GM23248 (cell line): ENCODE measurements at regions not wholly inside any gene's neighbourhood (a gene's known extent, or its start where the extent isn't known, plus 50 kb on each side); places are given as distances from the start of the nearest gene placed in this dataset.
A peak's percentile ranks its signal among the peaks of the same experiment; 100 is the strongest.

ENCODE experiments used
- DNase-seq: peaks from one replicate; pipeline ENCODE4 v3.0.0-alpha.2; 2015
- H2AFZ ChIP-seq: fragments of 200-600 bp; sonication (generic); 2 replicates; pipeline ENCODE4 v1.6.1; 2016; ENCODE audit warnings: antibody characterized with exemption
- H3F3A ChIP-seq: fragments of 200-600 bp; sonication (generic); 2 replicates; pipeline ENCODE4 v1.6.1; 2016; ENCODE audit warnings: mild to moderate bottlenecking, antibody characterized with exemption, mixed run types; ENCODE audit not compliant: insufficient read depth
- H3K27ac ChIP-seq: fragments of 200-600 bp; sonication (generic); 2 replicates; pipeline ENCODE4 v1.5.1; 2016; ENCODE audit warnings: mild to moderate bottlenecking
- H3K27me3 ChIP-seq: fragments of 200-600 bp; sonication (generic); replicated peaks from 2 replicates; pipeline ENCODE4 v1.6.1; 2016; ENCODE audit warnings: mild to moderate bottlenecking; ENCODE audit not compliant: insufficient read depth
- H3K36me3 ChIP-seq: fragments of 200-600 bp; sonication (generic); 2 replicates; pipeline ENCODE4 v1.6.1; 2016; ENCODE audit warnings: low read depth, mild to moderate bottlenecking
- H3K4me1 ChIP-seq: fragments of 200-600 bp; sonication (generic); 2 replicates; pipeline ENCODE4 v1.6.1; 2016; ENCODE audit warnings: mild to moderate bottlenecking; ENCODE audit not compliant: insufficient read depth
- H3K4me2 ChIP-seq: fragments of 200-600 bp; sonication (generic); one replicate; pipeline ENCODE4 v1.6.1; 2016; ENCODE audit warnings: mild to moderate bottlenecking; ENCODE audit not compliant: unreplicated experiment
- H3K4me3 ChIP-seq: fragments of 200-600 bp; sonication (generic); 2 replicates; pipeline ENCODE4 v1.5.1; 2016; ENCODE audit warnings: mild to moderate bottlenecking
- H3K79me2 ChIP-seq: fragments of 200-600 bp; sonication (generic); 2 replicates; pipeline ENCODE4 v1.6.1; 2016; ENCODE audit warnings: mild to moderate bottlenecking; ENCODE audit not compliant: insufficient read depth
- H3K9ac ChIP-seq: fragments of 200-600 bp; sonication (generic); 2 replicates; pipeline ENCODE4 v1.6.1; 2016; ENCODE audit warnings: mild to moderate bottlenecking
- H3K9me2 ChIP-seq: fragments of 200-600 bp; sonication (generic); 2 replicates; pipeline ENCODE4 v1.6.1; 2016; ENCODE audit warnings: mixed run types, mild to moderate bottlenecking, moderate library complexity; ENCODE audit not compliant: insufficient read depth
- H3K9me3 ChIP-seq: fragments of 200-600 bp; sonication (generic); one replicate; pipeline ENCODE4 v1.6.1; 2017; ENCODE audit warnings: low read depth
- H4K20me1 ChIP-seq: fragments of 200-600 bp; sonication (generic); 2 replicates; pipeline ENCODE4 v1.6.0; 2016; ENCODE audit not compliant: insufficient read depth
- EZH2 ChIP-seq: fragments of 200-600 bp; sonication (generic); IDR thresholded peaks from 2 replicates; pipeline ENCODE4 v1.6.1; 2018; ENCODE audit warnings: antibody characterized with exemption, mild to moderate bottlenecking; ENCODE audit not compliant: insufficient read depth, poor library complexity, severe bottlenecking
- EZH2phosphoT487 ChIP-seq: fragments of 200-600 bp; sonication (generic); IDR thresholded peaks from 2 replicates; pipeline ENCODE4 v1.6.1; 2018; ENCODE audit warnings: antibody characterized with exemption, moderate library complexity, mild to moderate bottlenecking, low read depth; ENCODE audit not compliant: insufficient read depth
- WGBS, 2 experiments: methylation state at CpG; one replicate each; pipeline ENCODE4 v1.1.6; 2015 to 2017; ENCODE audit warnings: low lambda C conversion rate in 2 of 2, low coverage in 1 of 2; ENCODE audit errors: missing lambda C conversion rate in 2 of 2; 5-methylcytosine and 5-hydroxymethylcytosine counted together
- in situ Hi-C: fragments of 300-500 bp; cut with MboI; formaldehyde crosslinking; loops from 2 replicates; pipeline ENCODE4 v1.15.0; 2020

GRCh38 chr6:17039266-17039665 lies 62.6 kb upstream of the STMND1 start:
- H3K9ac ChIP-seq: no peak overlapping the region
- H3K4me3 ChIP-seq: no peak overlapping the region
- H3K4me2 ChIP-seq: no peak overlapping the region
- H3F3A ChIP-seq: peaks cover 21% of the 10 kb centered on the region; the same call in 1 of the 2 replicates
- no peaks in the 10 kb centered on the region for H4K20me1 ChIP-seq
- H3K27me3 ChIP-seq: no peaks in the 10 kb centered on the region
- no peaks in the 10 kb centered on the region for H3K9me2 ChIP-seq
- in situ Hi-C loops: no loop called here
- H3K4me1 ChIP-seq: peaks cover 10% of the 10 kb centered on the region
- H2AFZ ChIP-seq: no peak overlapping the region
- no peaks in the 10 kb centered on the region for H3K36me3 ChIP-seq
- H3K27ac ChIP-seq: no peak overlapping the region
- H3K9me3 ChIP-seq: no peaks in the 10 kb centered on the region
- TF ChIP-seq EZH2phosphoT487: no peak
- TF ChIP-seq EZH2: no peak
- no peaks in the 10 kb centered on the region for H3K79me2 ChIP-seq
- DNase-seq: no peak
- 93% methylated on average over 4 of the region's 4 CpGs for WGBS, 2 experiments

- H3K9me3 ChIP-seq: no peaks in the 10 kb centered on the region
- no peak overlapping the region for H3K4me3 ChIP-seq
- 5 to 7% methylated on average over 2 of the region's 2 CpGs for WGBS, 2 experiments
- H4K20me1 ChIP-seq: no peaks in the 10 kb centered on the region
- in situ Hi-C loops: no loop called here
- no peaks in the 10 kb centered on the region for H3K9me2 ChIP-seq
- H3K9ac ChIP-seq: no peak overlapping the region
- peaks cover 15% of the 10 kb centered on the region for H3K4me1 ChIP-seq
- H2AFZ ChIP-seq: no peak overlapping the region
- H3K4me2 ChIP-seq: peak overlapping the region; percentile 21
- TF ChIP-seq EZH2: no peak
- no peaks in the 10 kb centered on the region for H3K27me3 ChIP-seq
- H3F3A ChIP-seq: peaks cover 28% of the 10 kb centered on the region
- DNase-seq: peak; percentile 84
- no peaks in the 10 kb centered on the region for H3K36me3 ChIP-seq
- no peaks in the 10 kb centered on the region for H3K79me2 ChIP-seq
- 0 out of 2 replicates have a peak overlapping the region, but pooled peaks have one; percentile 19 for H3K27ac ChIP-seq
These were observed 63.5 kb upstream of the STMND1 start for GRCh38 chr6:17038316-17038715.

- no peak for DNase-seq
- WGBS, 2 experiments: 96 to 99% methylated on average over 5 of the region's 5 CpGs
- Histone ChIP-seq H3K4me3 (no peak overlapping the region), H3K79me2 (no peaks in the 10 kb centered on the region), H3K27me3 (no peaks in the 10 kb centered on the region), H4K20me1 (no peaks in the 10 kb centered on the region), H3K9me3 (no peaks in the 10 kb centered on the region), H3K27ac (no peak overlapping the region), H3K9ac (no peak overlapping the region), H3K36me3 (no peaks in the 10 kb centered on the region), H2AFZ (no peak overlapping the region), H3F3A (peaks cover 40% of the 10 kb centered on the region), H3K4me2 (no peak overlapping the region), H3K9me2 (no peaks in the 10 kb centered on the region), H3K4me1 (peaks cover 27% of the 10 kb centered on the region)
- no peak for TF ChIP-seq EZH2phosphoT487
- no peak for TF ChIP-seq EZH2
- in situ Hi-C loops: no loop called here
These were observed 65.8 kb upstream of the STMND1 start for GRCh38 chr6:17036065-17036393.

GRCh38 chr6:17035257-17036064 lies 66.4 kb upstream of the STMND1 start:
- no peak overlapping the region for H3K4me2 ChIP-seq
- no peaks in the 10 kb centered on the region for H3K79me2 ChIP-seq
- no peak overlapping the region for H3K27ac ChIP-seq
- in situ Hi-C loops: no loop called here
- no peak for TF ChIP-seq EZH2phosphoT487
- TF ChIP-seq EZH2: no peak
- 91 to 93% methylated on average over 8 of the region's 8 CpGs for WGBS, 2 experiments
- no peak overlapping the region for H2AFZ ChIP-seq
- no peaks in the 10 kb centered on the region for H3K36me3 ChIP-seq
- no peaks in the 10 kb centered on the region for H4K20me1 ChIP-seq
- DNase-seq: no peak
- H3F3A ChIP-seq: peaks cover 40% of the 10 kb centered on the region
- no peak overlapping the region for H3K4me3 ChIP-seq
- no peak overlapping the region for H3K9ac ChIP-seq
- H3K4me1 ChIP-seq: peaks cover 27% of the 10 kb centered on the region
- H3K9me2 ChIP-seq: no peaks in the 10 kb centered on the region
- H3K9me3 ChIP-seq: no peaks in the 10 kb centered on the region
- H3K27me3 ChIP-seq: no peaks in the 10 kb centered on the region
